PC-3 (cell line): ENCODE measurements at regions not wholly inside any gene's neighbourhood (a gene's known extent, or its start where the extent isn't known, plus 50 kb on each side); places are given as distances from the start of the nearest gene placed in this dataset.

Experiments
- ATAC-seq: fragments of 200-7000 bp; cut with Tn5 transposase; 2 replicates; pipeline ENCODE4 v1.9.1; 2020; ENCODE audit warnings: mild to moderate bottlenecking, moderate library complexity
- BruUV-seq: library from RNA; stranded (reverse); fragments of 400-500 nt; replicated peaks from 2 replicates; lab custom pipeline; 2021; lab: Mats Ljungman, UMichigan
- CTCF ChIA-PET: fragments of 300-600 bp; sonication (Branson Sonifier 250); formaldehyde crosslinking; loops from one replicate; lab custom pipeline; 2022; ENCODE audit warnings: antibody characterized with exemption; lab: Charles Lee
- POLR2A ChIA-PET: fragments of 300-600 bp; sonication (Branson Sonifier 250); formaldehyde crosslinking; loops from one replicate; lab custom pipeline; 2022; ENCODE audit warnings: antibody characterized with exemption; ENCODE audit not compliant: unreplicated experiment; lab: Charles Lee
- DNase-seq: peaks from one replicate; pipeline ENCODE4 v3.0.0-alpha.2; 2015
- H2AFZ ChIP-seq: fragments of 300-600 bp; sonication (generic); 2 replicates; pipeline ENCODE4 v1.6.0; 2016; ENCODE audit warnings: antibody characterized with exemption, low read length
- H3F3A ChIP-seq: fragments of 300-600 bp; sonication (generic); one replicate; pipeline ENCODE4 v1.6.0; 2017; ENCODE audit warnings: antibody characterized with exemption, low read length, control low read depth, mild to moderate bottlenecking; ENCODE audit not compliant: unreplicated experiment
- H3K27ac ChIP-seq: fragments of 300-600 bp; sonication (generic); 2 replicates; pipeline ENCODE4 v1.5.1; 2016; ENCODE audit warnings: mild to moderate bottlenecking, low read length
- H3K27me3 ChIP-seq: fragments of 300-600 bp; sonication (generic); 2 replicates; pipeline ENCODE4 v1.6.1; 2016; ENCODE audit warnings: low read length, mixed read lengths
- H3K36me3 ChIP-seq: fragments of 300-600 bp; sonication (generic); 2 replicates; pipeline ENCODE4 v1.6.1; 2016; ENCODE audit warnings: low read depth, mixed run types, low read length, mixed read lengths
- H3K4me1 ChIP-seq: fragments of 300-600 bp; sonication (generic); 2 replicates; pipeline ENCODE4 v1.5.1; 2016; ENCODE audit warnings: low read length; ENCODE audit not compliant: insufficient read depth
- H3K4me2 ChIP-seq: fragments of 300-600 bp; sonication (generic); 2 replicates; pipeline ENCODE4 v1.6.0; 2016; ENCODE audit warnings: low read length
- H3K4me3 ChIP-seq: fragments of 300-600 bp; sonication (generic); 2 replicates; pipeline ENCODE4 v1.5.1; 2016; ENCODE audit warnings: mild to moderate bottlenecking, low read length, mixed read lengths
- H3K79me2 ChIP-seq: fragments of 300-600 bp; sonication (generic); 2 replicates; pipeline ENCODE4 v1.6.1; 2017; ENCODE audit warnings: low read length, mixed read lengths
- H3K9ac ChIP-seq: fragments of 300-600 bp; sonication (generic); 2 replicates; pipeline ENCODE4 v1.6.0; 2016; ENCODE audit warnings: mild to moderate bottlenecking, low read length
- H3K9me2 ChIP-seq: fragments of 300-600 bp; sonication (generic); replicated peaks from 2 replicates; pipeline ENCODE4 v1.6.1; 2016; ENCODE audit warnings: mixed run types, low read length, mixed read lengths
- H3K9me3 ChIP-seq: fragments of 300-600 bp; sonication (generic); 2 replicates; pipeline ENCODE4 v1.6.1; 2016; ENCODE audit warnings: low read length, mixed read lengths
- H4K20me1 ChIP-seq: fragments of 300-600 bp; sonication (generic); 2 replicates; pipeline ENCODE4 v1.6.1; 2016; ENCODE audit warnings: low read length, mixed read lengths
- CTCF ChIP-seq: fragments of 300-600 bp; sonication (generic); conservative IDR thresholded peaks from 2 replicates; pipeline ENCODE4 v1.5.1; 2017; ENCODE audit warnings: antibody characterized with exemption, low read depth, mild to moderate bottlenecking, low read length
- EZH2 ChIP-seq: fragments of 300-600 bp; sonication (generic); IDR thresholded peaks from one replicate; pipeline ENCODE4 v1.6.1; 2017; ENCODE audit warnings: antibody characterized with exemption, mild to moderate bottlenecking, low read length; ENCODE audit not compliant: unreplicated experiment
- EZH2phosphoT487 ChIP-seq: fragments of 300-600 bp; sonication (generic); IDR thresholded peaks from 2 replicates; pipeline ENCODE4 v1.6.1; 2018; ENCODE audit warnings: mild to moderate bottlenecking, antibody characterized with exemption, low read length, borderline replicate concordance
- intact Hi-C: fragments of 100-400 bp; cut with micrococcal nuclease; formaldehyde crosslinking; loops from 2 replicates; pipeline ENCODE4 v1.9.0; 2023

- H3K79me2 ChIP-seq: no peaks in the 10 kb centered on the region
- H3K4me2 ChIP-seq: no peak overlapping the region
- H3K9ac ChIP-seq: no peak overlapping the region
- no peaks in the 10 kb centered on the region for H3F3A ChIP-seq
- H3K4me1 ChIP-seq: peaks cover 27% of the 10 kb centered on the region
- POLR2A ChIA-PET: no interaction called here
- H3K27ac ChIP-seq: no peak overlapping the region
- no peaks in the 10 kb centered on the region for H3K9me2 ChIP-seq
- no peaks in the 10 kb centered on the region for H4K20me1 ChIP-seq
- TF ChIP-seq EZH2: no peak
- no peak for TF ChIP-seq CTCF
- no peak for TF ChIP-seq EZH2phosphoT487
- H3K27me3 ChIP-seq: no peaks in the 10 kb centered on the region
- H2AFZ ChIP-seq: 0 out of 2 replicates have a peak overlapping the region, but pooled peaks have one; percentile 30
- H3K36me3 ChIP-seq: no peaks in the 10 kb centered on the region
- no peak overlapping the region for H3K4me3 ChIP-seq
- no TSS peak for BruUV-seq
- DNase-seq (peak; percentile 50), ATAC-seq (no peak)
- CTCF ChIA-PET: interaction anchor here (0.6 kb wide), 1 partner anchor 186 kb away, joined by 4 read pairs; no protein-coding TSS in a partner anchor
- intact Hi-C loops: loop anchor here (2.0 kb wide), 2 partner anchors 117 to 513 kb away; no protein-coding TSS in a partner anchor
- H3K9me3 ChIP-seq: no peaks in the 10 kb centered on the region
Measured at GRCh38 chr11:110366291-110366690, 63.5 kb upstream of the FDX1 start.

GRCh38 chr11:110367571-110367970 lies 62.2 kb upstream of the FDX1 start:
- no peaks in the 10 kb centered on the region for H3K79me2 ChIP-seq
- H3K27me3 ChIP-seq: no peaks in the 10 kb centered on the region
- peaks cover 24% of the 10 kb centered on the region for H3K4me1 ChIP-seq
- no peak for ATAC-seq
- TF ChIP-seq EZH2phosphoT487 (no peak), CTCF (peak; percentile 63), EZH2 (no peak)
- peak; percentile 50 for DNase-seq
- no peaks in the 10 kb centered on the region for H4K20me1 ChIP-seq
- POLR2A ChIA-PET: interaction anchor here (0.6 kb wide), 2 partner anchors 10 to 70 kb away, joined by 3 to 6 read pairs; no protein-coding TSS in a partner anchor
- no peak overlapping the region for H3K4me3 ChIP-seq
- no peaks in the 10 kb centered on the region for H3F3A ChIP-seq
- H3K9me2 ChIP-seq: no peaks in the 10 kb centered on the region
- no peaks in the 10 kb centered on the region for H3K9me3 ChIP-seq
- no peak overlapping the region for H3K9ac ChIP-seq
- H3K36me3 ChIP-seq: no peaks in the 10 kb centered on the region
- no TSS peak for BruUV-seq
- H3K4me2 ChIP-seq: no peak overlapping the region
- intact Hi-C loops: loop anchor here (1.0 to 2.0 kb wide), 3 partner anchors 119 to 515 kb away; no protein-coding TSS in a partner anchor
- H2AFZ ChIP-seq: no peak overlapping the region
- H3K27ac ChIP-seq: no peak overlapping the region
- CTCF ChIA-PET: interaction anchor here (0.6 to 1.4 kb wide), 7 partner anchors 10 to 168 kb away, joined by 3 to 30 read pairs (median 4); no protein-coding TSS in a partner anchor

- H3K4me2 ChIP-seq: no peak overlapping the region
- no peaks in the 10 kb centered on the region for H3K9me3 ChIP-seq
- DNase-seq (no peak), ATAC-seq (no peak)
- no peaks in the 10 kb centered on the region for H3K36me3 ChIP-seq
- H3F3A ChIP-seq: no peaks in the 10 kb centered on the region
- ChIA-PET POLR2A (no interaction called here), CTCF (no interaction called here)
- H3K4me1 ChIP-seq: peaks cover 16% of the 10 kb centered on the region
- no peaks in the 10 kb centered on the region for H4K20me1 ChIP-seq
- H3K79me2 ChIP-seq: no peaks in the 10 kb centered on the region
- H3K9me2 ChIP-seq: no peaks in the 10 kb centered on the region
- H3K27me3 ChIP-seq: no peaks in the 10 kb centered on the region
- BruUV-seq: no TSS peak
- no peak overlapping the region for H2AFZ ChIP-seq
- no peak overlapping the region for H3K27ac ChIP-seq
- no peak overlapping the region for H3K4me3 ChIP-seq
- no peak overlapping the region for H3K9ac ChIP-seq
- no peak for TF ChIP-seq EZH2phosphoT487
- TF ChIP-seq CTCF: no peak
- no peak for TF ChIP-seq EZH2
- intact Hi-C loops: no loop called here
Measured at GRCh38 chr11:110371084-110371483, 58.7 kb upstream of the FDX1 start.
